ENCODE measurements at regions not wholly inside any gene's neighbourhood (a gene's known extent, or its start where the extent isn't known, plus 50 kb on each side); places are given as distances from the start of the nearest gene placed in this dataset.

GRCh38 chr2:66275984-66276383 lies 158.9 kb upstream of the MEIS1 start:
- DNase-seq: no peak
- H3F3A ChIP-seq (replicated peaks; ENCODE audit: insufficient read depth): no peaks in the 10 kb centered on the region
- H2AFZ ChIP-seq (ENCODE audit: low read depth): no peak overlapping the region
- POLR2A ChIA-PET: no interaction called here
- 16% methylated on average over 1 of the region's 1 CpG for WGBS (ENCODE audit: low lambda C conversion rate)
- CTCF ChIA-PET: no interaction called here
- H4K20me1 ChIP-seq (ENCODE audit: insufficient read depth): no peaks in the 10 kb centered on the region
- H3K4me1 ChIP-seq (ENCODE audit: control insufficient read depth in 1 of 2, insufficient read depth in 2 of 2, low read depth in 1 of 2, low read length in 1 of 2): no peaks in the 10 kb centered on the region
- no peak overlapping the region for H3K27ac ChIP-seq (ENCODE audit: low read depth in 2 of 2, low read length in 1 of 2)
- no peaks in the 10 kb centered on the region for H3K9me2 ChIP-seq
- H3K36me3 ChIP-seq (replicated peaks in 1 of 2; ENCODE audit: control insufficient read depth in 1 of 2, insufficient read depth in 2 of 2, low read length in 1 of 2): no peaks in the 10 kb centered on the region
- H3K79me2 ChIP-seq (ENCODE audit: insufficient read depth): no peaks in the 10 kb centered on the region
- no peak overlapping the region for H3K4me2 ChIP-seq
- no peaks in the 10 kb centered on the region for H3K27me3 ChIP-seq (ENCODE audit: insufficient read depth)
- H3K9ac ChIP-seq: no peak overlapping the region
- no peak overlapping the region for H3K4me3 ChIP-seq (ENCODE audit: low read depth in 2 of 2, low read length in 1 of 2)
- H3K9me3 ChIP-seq: no peaks in the 10 kb centered on the region
- TF ChIP-seq TAF1 (IDR thresholded peaks at IDR 0.05; ENCODE audit: borderline replicate concordance, low read depth, low read length) (no peak), CTCF (IDR thresholded peaks at IDR 0.05) (0 out of 2 replicates have a peak, but pooled peaks have one; percentile 17)

GRCh38 chr2:66273933-66274490 lies 160.9 kb upstream of the MEIS1 start:
- H3K9me2 ChIP-seq: no peaks in the 10 kb centered on the region
- TF ChIP-seq FOXM1 (IDR thresholded peaks at IDR 0.05; ENCODE audit: low read depth) (no peak), NRF1 (IDR thresholded peaks at IDR 0.05; ENCODE audit: low read depth, low read length) (no peak), EZH2phosphoT487 (IDR thresholded peaks at IDR 0.05; ENCODE audit: borderline replicate concordance, low read depth) (no peak), YY1 (IDR thresholded peaks at IDR 0.05; ENCODE audit: low read depth) (no peak), RXRA (IDR thresholded peaks at IDR 0.05; ENCODE audit: borderline replicate concordance, low read depth) (no peak), JUND (IDR thresholded peaks at IDR 0.05) (no peak), USF2 (IDR thresholded peaks at IDR 0.05; ENCODE audit: borderline replicate concordance, low read depth, low read length) (no peak)
- no peak overlapping the region for H3K9ac ChIP-seq
- H4K20me1 ChIP-seq (ENCODE audit: insufficient read depth): no peaks in the 10 kb centered on the region
- DNase-seq: no peak
- ChIA-PET POLR2A (no interaction called here), CTCF (interaction anchor here (1.0 kb wide), 1 partner anchor 23 kb away, joined by 3 read pairs; no protein-coding TSS in a partner anchor)
- H3K27ac ChIP-seq (ENCODE audit: low read depth in 2 of 2, low read length in 1 of 2): no peak overlapping the region
- H3K4me3 ChIP-seq (ENCODE audit: low read depth in 2 of 2, low read length in 1 of 2): no peak overlapping the region
- no peak overlapping the region for H3K4me2 ChIP-seq
- H3K9me3 ChIP-seq: no peaks in the 10 kb centered on the region
- no peaks in the 10 kb centered on the region for H3K27me3 ChIP-seq (ENCODE audit: insufficient read depth)
- H2AFZ ChIP-seq (ENCODE audit: low read depth): no peak overlapping the region
- H3K36me3 ChIP-seq (replicated peaks in 1 of 2; ENCODE audit: control insufficient read depth in 1 of 2, insufficient read depth in 2 of 2, low read length in 1 of 2): no peaks in the 10 kb centered on the region
- no peaks in the 10 kb centered on the region for H3K4me1 ChIP-seq (ENCODE audit: control insufficient read depth in 1 of 2, insufficient read depth in 2 of 2, low read depth in 1 of 2, low read length in 1 of 2)
- WGBS (ENCODE audit: low lambda C conversion rate): 20% methylated on average over 4 of the region's 4 CpGs
- no peaks in the 10 kb centered on the region for H3F3A ChIP-seq (replicated peaks; ENCODE audit: insufficient read depth)
- no peaks in the 10 kb centered on the region for H3K79me2 ChIP-seq (ENCODE audit: insufficient read depth)

GRCh38 chr2:66272751-66273150 lies 162.2 kb upstream of the MEIS1 start:
- H3K4me3 ChIP-seq (ENCODE audit: low read depth in 2 of 2, low read length in 1 of 2): no peak overlapping the region
- no peaks in the 10 kb centered on the region for H3F3A ChIP-seq (replicated peaks; ENCODE audit: insufficient read depth)
- ChIA-PET CTCF (interaction anchor here (1.5 kb wide), 1 partner anchor 9 kb away, joined by 5 read pairs; no protein-coding TSS in a partner anchor), POLR2A (no interaction called here)
- no peaks in the 10 kb centered on the region for H3K27me3 ChIP-seq (ENCODE audit: insufficient read depth)
- no peak for DNase-seq
- H2AFZ ChIP-seq (ENCODE audit: low read depth): no peak overlapping the region
- no peak overlapping the region for H3K4me2 ChIP-seq
- H3K4me1 ChIP-seq (ENCODE audit: control insufficient read depth in 1 of 2, insufficient read depth in 2 of 2, low read depth in 1 of 2, low read length in 1 of 2): no peaks in the 10 kb centered on the region
- no peaks in the 10 kb centered on the region for H3K79me2 ChIP-seq (ENCODE audit: insufficient read depth)
- 43% methylated on average over 6 of the region's 6 CpGs for WGBS (ENCODE audit: low lambda C conversion rate)
- H3K9ac ChIP-seq: no peak overlapping the region
- H3K9me2 ChIP-seq: no peaks in the 10 kb centered on the region
- no peaks in the 10 kb centered on the region for H3K36me3 ChIP-seq (replicated peaks in 1 of 2; ENCODE audit: control insufficient read depth in 1 of 2, insufficient read depth in 2 of 2, low read length in 1 of 2)
- no peaks in the 10 kb centered on the region for H3K9me3 ChIP-seq
- H3K27ac ChIP-seq (ENCODE audit: low read depth in 2 of 2, low read length in 1 of 2): no peak overlapping the region
- H4K20me1 ChIP-seq (ENCODE audit: insufficient read depth): no peaks in the 10 kb centered on the region
- no peak for TF ChIP-seq ZBTB33 (IDR thresholded peaks at IDR 0.05; ENCODE audit: borderline replicate concordance, low read depth)
- TF ChIP-seq TAF1 (IDR thresholded peaks at IDR 0.05; ENCODE audit: borderline replicate concordance, low read depth, low read length): no peak
- no peak for TF ChIP-seq NRF1 (IDR thresholded peaks at IDR 0.05; ENCODE audit: low read depth, low read length)
- TF ChIP-seq REST (IDR thresholded peaks at IDR 0.05; ENCODE audit: low read depth, low read length): no peak
- no peak for TF ChIP-seq TCF12 (IDR thresholded peaks at IDR 0.05)
- no peak for TF ChIP-seq SIN3A (IDR thresholded peaks at IDR 0.05; ENCODE audit: borderline replicate concordance, low read depth, low read length)
